GM08714 (cell line): ENCODE measurements at regions not wholly inside any gene's neighbourhood (a gene's known extent, or its start where the extent isn't known, plus 50 kb on each side); places are given as distances from the start of the nearest gene placed in this dataset.

ENCODE experiments used
- H3K4me3 ChIP-seq: fragments of 200-500 bp; sonication (Bioruptor generic); 2 replicates; pipeline ENCODE4 v1.5.1; 2014; ENCODE audit warnings: mild to moderate bottlenecking, low read length, inconsistent platforms
- ZNF274 ChIP-seq: IDR thresholded peaks from 2 replicates; pipeline ENCODE4 v1.6.1; 2012; ENCODE audit warnings: mild to moderate bottlenecking, low read depth, low read length

GRCh38 chr13:71261256-71261655 lies 605.7 kb downstream of the DACH1 start:
- TF ChIP-seq ZNF274 = no peak
- H3K4me3 ChIP-seq = no peak overlapping the region

GRCh38 chr13:71260246-71260645 lies 606.8 kb downstream of the DACH1 start:
- no peak overlapping the region for H3K4me3 ChIP-seq
- TF ChIP-seq ZNF274 = no peak

DNA sequence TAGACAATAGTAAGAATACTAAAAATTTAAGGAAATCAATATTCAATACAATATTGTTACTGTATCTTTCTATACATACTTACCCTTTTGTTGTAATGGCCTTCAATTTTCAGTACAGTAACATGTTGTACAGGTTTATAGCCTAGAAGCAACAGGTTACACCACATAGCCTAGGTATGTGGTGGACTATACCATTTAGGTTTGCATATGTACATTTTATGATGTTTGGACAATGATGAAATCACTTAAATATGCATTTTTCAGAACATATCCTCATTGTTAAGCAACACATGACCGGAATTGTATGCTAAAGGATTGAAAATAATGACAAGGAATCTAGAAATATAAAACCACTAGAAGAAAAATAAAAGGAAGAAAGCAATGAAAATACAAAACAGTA lies 611.4 kb downstream of the DACH1 start:
- no peak for TF ChIP-seq ZNF274
- H3K4me3 ChIP-seq = no peak overlapping the region

GRCh38 chr13:71254384-71254783 lies 612.6 kb downstream of the DACH1 start:
- no peak overlapping the region for H3K4me3 ChIP-seq
- no peak for TF ChIP-seq ZNF274

DNA sequence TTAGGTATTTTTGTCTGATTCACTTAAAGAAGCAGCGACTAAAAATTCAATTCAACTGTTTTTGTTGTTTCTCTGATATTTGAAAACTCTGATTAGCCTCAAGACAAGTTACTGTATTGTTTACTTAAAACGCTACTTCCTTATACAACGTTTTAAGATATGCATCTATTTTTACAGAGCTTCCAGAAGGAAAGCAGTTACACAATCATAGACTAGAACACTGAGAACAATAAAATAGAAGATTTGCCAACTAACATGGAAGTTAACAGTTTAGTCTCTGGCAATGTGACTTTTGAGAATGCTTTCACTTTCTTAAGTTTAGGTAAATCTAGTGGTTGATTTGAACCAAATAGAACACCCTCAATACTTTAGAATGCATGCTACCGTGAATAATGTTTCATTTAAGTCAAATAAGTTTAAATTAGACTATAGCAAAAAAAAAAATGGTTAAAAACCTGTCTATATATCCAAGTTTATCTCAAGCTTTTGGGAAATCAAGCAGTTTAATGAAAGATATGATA lies 614.8 kb downstream of the DACH1 start:
- no peak for TF ChIP-seq ZNF274
- H3K4me3 ChIP-seq = no peak overlapping the region

- TF ChIP-seq ZNF274 = no peak
Measured at GRCh38 chr13:71251292-71251951, 615.6 kb downstream of the DACH1 start.

GRCh38 chr13:71249011-71249410 lies 618.0 kb downstream of the DACH1 start:
- no peak for TF ChIP-seq ZNF274
- H3K4me3 ChIP-seq = no peak overlapping the region

More at GRCh38 chr13:71251292-71251951, 615.6 kb downstream of the DACH1 start:
- H3K4me3 ChIP-seq = no peak overlapping the region

DNA sequence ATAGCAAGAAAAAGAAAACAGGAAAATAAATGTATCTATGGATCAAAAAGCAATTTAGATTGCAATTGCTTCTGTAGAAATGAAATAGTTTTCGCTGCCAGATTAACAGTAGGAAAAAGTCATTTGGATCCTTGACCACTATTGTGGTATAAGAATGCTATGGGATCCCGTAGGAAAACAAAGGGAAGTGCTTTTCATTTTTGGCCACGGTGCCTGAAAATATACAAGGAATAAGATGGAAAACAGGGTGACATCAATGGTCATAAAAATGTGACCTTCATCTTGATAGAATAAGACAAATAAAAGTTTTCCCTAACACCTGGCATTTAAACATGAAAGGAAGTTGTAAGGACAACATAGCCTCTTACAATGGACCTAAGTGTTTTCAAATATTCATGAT lies 622.8 kb downstream of the DACH1 start:
- no peak for TF ChIP-seq ZNF274
- no peak overlapping the region for H3K4me3 ChIP-seq

DNA sequence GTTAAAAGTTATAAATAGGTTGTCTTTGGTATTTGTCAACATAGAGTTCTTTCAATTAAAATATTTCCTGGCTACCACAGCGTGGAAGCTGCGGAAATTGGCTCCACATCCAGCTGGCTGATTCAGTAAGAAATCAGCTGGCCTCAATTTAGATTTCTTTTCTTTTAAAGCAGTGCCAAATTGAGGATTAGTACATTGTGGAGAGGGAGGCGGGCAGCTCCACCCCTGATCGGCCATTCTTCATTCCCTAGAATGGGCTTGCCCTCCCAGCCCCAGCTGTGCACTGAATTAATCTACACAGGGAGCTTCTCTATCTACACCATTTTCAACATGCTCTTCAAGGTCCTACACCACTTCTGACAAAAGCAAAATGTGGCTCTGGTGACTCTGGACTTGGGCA lies 624.8 kb downstream of the DACH1 start:
- TF ChIP-seq ZNF274 = no peak
- no peak overlapping the region for H3K4me3 ChIP-seq

DNA sequence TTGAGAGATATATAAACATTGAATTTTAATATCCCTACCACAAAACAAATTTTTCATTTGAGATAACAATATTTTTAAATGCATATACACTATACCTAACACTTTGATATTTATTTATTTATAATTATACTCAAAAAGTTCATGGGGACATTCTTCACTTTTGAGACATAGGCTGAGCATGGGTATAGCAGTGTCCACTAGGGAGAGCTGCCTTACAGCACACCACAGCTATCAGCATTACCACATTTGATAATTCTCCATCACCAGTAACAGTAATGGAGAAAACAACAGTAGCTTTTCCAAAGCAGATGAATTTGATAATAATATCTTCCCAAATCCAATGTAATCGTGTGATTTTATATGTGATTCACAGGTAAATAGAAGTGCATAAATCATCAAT lies 626.1 kb downstream of the DACH1 start:
- TF ChIP-seq ZNF274 = no peak
- H3K4me3 ChIP-seq = no peak overlapping the region

DNA sequence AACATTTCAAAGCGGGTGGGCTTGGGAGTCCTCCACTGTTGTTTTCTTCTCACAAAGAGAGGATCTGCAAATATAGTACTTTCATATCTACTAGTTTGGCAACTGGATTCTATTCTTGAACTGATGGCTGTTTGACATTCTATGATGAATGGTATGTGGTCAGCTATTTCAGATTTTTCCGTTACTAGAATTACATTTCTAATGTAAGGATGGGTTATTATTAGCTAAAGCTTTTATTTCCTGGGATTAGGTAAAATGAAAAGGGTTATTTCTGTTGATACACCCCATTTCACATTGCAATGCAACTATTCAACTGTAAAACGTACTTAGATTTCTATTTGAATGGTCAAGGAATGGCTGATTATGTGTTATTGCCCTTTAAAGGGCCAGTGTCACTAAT lies 629.7 kb downstream of the DACH1 start:
- H3K4me3 ChIP-seq = no peak overlapping the region
- TF ChIP-seq ZNF274 = no peak

DNA sequence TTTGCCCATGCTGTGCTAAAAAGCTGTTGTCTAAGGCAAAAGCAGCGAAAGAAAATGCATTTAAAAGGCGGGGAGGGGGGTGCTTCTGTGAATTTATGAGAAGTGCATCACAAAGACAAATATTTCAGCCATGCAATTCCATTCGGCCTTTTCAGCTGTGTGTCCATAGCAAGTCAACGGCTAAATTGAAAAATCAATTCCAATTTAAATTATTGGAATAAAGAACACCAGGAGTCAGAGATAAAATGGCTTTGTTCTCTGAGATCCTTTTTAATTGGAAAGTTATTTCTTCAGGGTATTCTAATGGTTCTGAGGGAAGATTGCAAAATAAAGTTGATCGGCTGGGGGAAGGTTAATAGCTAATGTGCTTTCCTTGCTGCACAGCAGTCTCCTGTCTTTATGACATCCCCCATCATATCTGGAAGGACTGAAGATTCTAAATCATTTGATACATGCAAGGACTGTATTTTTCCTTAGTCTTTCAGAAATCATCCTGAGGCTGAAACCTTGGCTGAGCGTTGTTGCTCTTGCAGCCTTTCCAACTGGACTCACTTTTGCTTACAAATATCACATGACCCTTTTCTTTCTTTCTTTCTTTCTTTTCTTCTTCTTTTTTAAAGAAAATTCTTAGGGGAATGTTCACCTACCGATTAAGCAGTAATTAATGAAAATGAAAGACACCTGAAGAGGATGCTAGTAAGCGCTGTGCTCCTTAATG lies 647.1 kb downstream of the DACH1 start:
- TF ChIP-seq ZNF274 = no peak

DNA sequence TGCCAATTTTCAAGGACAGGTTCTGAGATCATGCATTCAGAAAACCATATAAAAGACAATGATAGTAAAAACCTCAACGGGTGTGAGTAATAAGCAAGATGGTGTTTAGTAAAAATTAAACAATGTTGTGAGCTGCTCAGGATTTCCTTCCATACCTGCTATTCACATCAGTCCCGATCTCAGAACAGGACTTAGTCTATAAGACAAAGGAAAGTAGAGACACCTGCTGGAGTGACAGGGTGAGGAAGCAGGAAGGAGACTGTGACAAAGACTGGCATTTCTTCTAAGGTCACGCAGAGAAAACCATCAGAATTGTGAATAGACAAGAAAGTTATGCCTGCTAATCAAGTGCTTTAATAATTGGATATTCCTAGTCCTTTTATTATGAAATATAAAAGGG lies 648.0 kb downstream of the DACH1 start:
- no peak for TF ChIP-seq ZNF274
- H3K4me3 ChIP-seq = no peak overlapping the region

More for the DNA sequence above, 647.1 kb downstream of the DACH1 start:
- H3K4me3 ChIP-seq = no peak overlapping the region

- TF ChIP-seq ZNF274 = no peak
- H3K4me3 ChIP-seq = no peak overlapping the region
Measured at GRCh38 chr13:71217827-71218226, 649.2 kb downstream of the DACH1 start.

DNA sequence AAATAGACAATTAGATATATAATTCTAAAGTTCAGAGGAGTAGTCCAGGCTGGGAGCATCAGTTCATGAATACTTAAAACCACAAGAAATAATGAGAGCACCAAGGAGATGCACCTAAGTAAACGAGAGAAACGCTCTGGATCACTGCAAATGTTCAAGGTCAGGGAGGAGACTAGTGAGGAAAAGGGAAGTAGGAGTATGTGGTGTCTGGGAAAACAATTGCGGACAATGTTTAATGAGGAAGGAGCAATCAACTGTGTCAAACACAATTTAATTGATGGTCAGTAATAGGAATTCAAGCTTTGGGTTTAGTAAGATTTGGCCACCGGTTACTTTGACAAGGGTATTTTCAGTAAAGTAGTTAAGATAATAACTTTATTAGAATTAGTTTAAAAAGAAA lies 652.2 kb downstream of the DACH1 start:
- TF ChIP-seq ZNF274 = no peak
- H3K4me3 ChIP-seq = no peak overlapping the region
